ENCODE measurements at regions not wholly inside any gene's neighbourhood (a gene's known extent, or its start where the extent isn't known, plus 50 kb on each side); places are given as distances from the start of the nearest gene placed in this dataset.

GRCh38 chr2:150370561-150370960 lies 116.9 kb downstream of the RND3 start:
- ChIA-PET POLR2A (interaction anchor here (0.6 kb wide), 1 partner anchor 78 kb away, joined by 3 read pairs; no protein-coding TSS in a partner anchor), CTCF (no interaction called here)
- Histone ChIP-seq H3K9me3 (ENCODE audit: control insufficient read depth, insufficient read depth, low read depth, low read length) (no peaks in the 10 kb centered on the region), H3K4me3 (ENCODE audit: low read depth in 2 of 2, low read length in 2 of 2) (no peak overlapping the region), H3K27ac (ENCODE audit: low read length) (no peak overlapping the region), H3K27me3 (ENCODE audit: control insufficient read depth, insufficient read depth, low read length) (no peaks in the 10 kb centered on the region), H3K4me1 (ENCODE audit: control insufficient read depth, insufficient read depth, low read length) (no peaks in the 10 kb centered on the region), H3K36me3 (ENCODE audit: control insufficient read depth, insufficient read depth, low read length) (no peaks in the 10 kb centered on the region)
- in situ Hi-C loops (cut with HindIII; ENCODE audit: low pct_unique_long_range_greater_than_20kb, low sequenced_read_pairs): no loop called here
- no TSS peak for BruUV-seq (replicated peaks)
- ATAC-seq (no peak), DNase-seq (ENCODE audit: low read depth, low spot score) (no peak)
- no peak for TF ChIP-seq CTCF (IDR thresholded peaks at IDR 0.05)
- no peak for TF ChIP-seq SIN3A (IDR thresholded peaks at IDR 0.05; ENCODE audit: borderline replicate concordance, insufficient read depth, low read depth, low read length)
- no peak for TF ChIP-seq TCF7L2 (IDR thresholded peaks at IDR 0.05; ENCODE audit: low read depth, low read length)
- intact Hi-C loops (cut with micrococcal nuclease; ENCODE audit: unreplicated experiment): no loop called here

- DNase-seq (ENCODE audit: low read depth, low spot score) (no peak), ATAC-seq (no peak)
- in situ Hi-C loops (cut with HindIII; ENCODE audit: low pct_unique_long_range_greater_than_20kb, low sequenced_read_pairs) (no loop called here), intact Hi-C loops (cut with micrococcal nuclease; ENCODE audit: unreplicated experiment) (no loop called here)
- ChIA-PET CTCF (no interaction called here), POLR2A (interaction anchor here (0.6 kb wide), 1 partner anchor 78 kb away, joined by 3 read pairs; no protein-coding TSS in a partner anchor)
- Histone ChIP-seq H3K36me3 (ENCODE audit: control insufficient read depth, insufficient read depth, low read length) (no peaks in the 10 kb centered on the region), H3K4me3 (ENCODE audit: low read depth in 2 of 2, low read length in 2 of 2) (no peak overlapping the region), H3K27me3 (ENCODE audit: control insufficient read depth, insufficient read depth, low read length) (no peaks in the 10 kb centered on the region), H3K9me3 (ENCODE audit: control insufficient read depth, insufficient read depth, low read depth, low read length) (no peaks in the 10 kb centered on the region), H3K4me1 (ENCODE audit: control insufficient read depth, insufficient read depth, low read length) (no peaks in the 10 kb centered on the region), H3K27ac (ENCODE audit: low read length) (no peak overlapping the region)
- no peak for TF ChIP-seq TCF7L2 (IDR thresholded peaks at IDR 0.05; ENCODE audit: low read depth, low read length)
- no peak for TF ChIP-seq CTCF (IDR thresholded peaks at IDR 0.05)
- TF ChIP-seq SIN3A (IDR thresholded peaks at IDR 0.05; ENCODE audit: borderline replicate concordance, insufficient read depth, low read depth, low read length): no peak
- no peak for TF ChIP-seq REST (IDR thresholded peaks at IDR 0.05; ENCODE audit: insufficient read depth in 1 of 2, low read depth in 2 of 2, low read length in 1 of 2)
- TF ChIP-seq POLR2AphosphoS5 (IDR thresholded peaks at IDR 0.05; ENCODE audit: low read depth, low read length): no peak
- BruUV-seq (replicated peaks): no TSS peak
Measured at GRCh38 chr2:150369862-150370261, 117.6 kb downstream of the RND3 start.
